Stimulated activated CD4-positive, alpha-beta T cell treated with anti-CD3 and anti-CD28 coated beads, Interleukin-12 subunit alpha, Interleukin-12 subunit beta, amount 100 ng/mL, for 48 hours (primary cell): ENCODE measurements at regions not wholly inside any gene's neighbourhood (a gene's known extent, or its start where the extent isn't known, plus 50 kb on each side); places are given as distances from the start of the nearest gene placed in this dataset.

ENCODE experiments used
- DNase-seq, 3 donors: peaks; one replicate each; pipeline ENCODE4 v3.0.0-alpha.2; 2020; ENCODE audit warnings: low read depth in 2 of 3, low spot score in 1 of 3

GRCh38 chr3:23743141-23743784 is 62.5 kb upstream of the UBE2E1 start:
- DNase-seq, result no peak

GRCh38 chr3:23746441-23746840 is 59.3 kb upstream of the UBE2E1 start:
- no peak for DNase-seq

GRCh38 chr3:23747841-23748240 is 57.9 kb upstream of the UBE2E1 start:
- DNase-seq, result no peak

DNA sequence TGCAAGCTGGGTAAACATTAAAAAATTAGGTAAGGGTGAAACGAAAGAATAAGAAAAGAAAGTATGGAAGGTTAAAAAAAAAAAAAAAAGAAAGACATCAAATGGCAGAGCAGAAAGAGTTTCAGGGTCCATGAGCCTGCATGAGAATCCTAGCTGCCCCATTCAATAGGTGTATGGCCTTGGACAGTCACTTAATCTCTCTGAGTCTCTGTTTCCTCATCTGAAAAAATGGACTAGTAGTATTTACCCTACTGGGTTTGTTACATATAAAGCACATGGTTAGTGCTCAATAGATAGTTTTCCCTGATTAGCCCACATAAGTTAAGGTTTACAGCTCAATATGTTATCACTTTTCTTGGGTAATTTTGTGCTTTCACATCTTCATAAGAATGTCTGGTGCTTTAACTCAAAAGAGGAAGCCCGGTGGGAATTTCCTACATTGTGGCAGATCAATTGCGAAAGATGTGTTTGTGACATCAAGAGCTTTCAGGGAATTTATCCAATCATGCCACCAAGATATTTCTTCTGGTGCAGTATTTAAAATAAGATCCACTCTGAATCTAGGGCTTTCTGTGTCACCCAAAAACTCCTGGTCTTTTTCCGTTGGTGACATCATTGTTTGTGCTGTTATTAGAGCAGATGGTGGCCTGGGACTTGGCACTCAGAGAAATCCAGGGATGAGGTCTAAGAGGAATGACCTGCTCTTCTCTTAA is 57.2 kb upstream of the UBE2E1 start:
- no peak for DNase-seq

DNA sequence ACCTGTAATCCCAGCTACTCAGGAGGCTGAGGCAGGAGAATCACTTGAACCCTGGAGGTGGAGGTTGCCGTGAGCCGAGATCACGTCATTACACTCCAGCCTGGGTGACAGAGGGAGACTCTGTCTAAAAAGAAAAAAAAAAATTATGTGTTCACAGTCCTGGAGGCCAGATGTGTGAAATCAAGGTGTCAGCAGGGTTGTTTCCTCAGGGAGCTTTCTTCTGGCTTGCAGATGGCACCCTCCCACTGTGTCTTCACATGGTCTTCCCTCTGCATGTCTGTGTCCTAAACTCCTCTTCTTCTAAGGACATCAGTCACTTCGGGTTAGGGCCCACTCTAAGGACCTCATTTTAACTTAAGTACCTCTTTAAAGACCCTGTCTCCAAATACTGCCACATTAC is 56.1 kb upstream of the UBE2E1 start:
- no peak for DNase-seq

DNA sequence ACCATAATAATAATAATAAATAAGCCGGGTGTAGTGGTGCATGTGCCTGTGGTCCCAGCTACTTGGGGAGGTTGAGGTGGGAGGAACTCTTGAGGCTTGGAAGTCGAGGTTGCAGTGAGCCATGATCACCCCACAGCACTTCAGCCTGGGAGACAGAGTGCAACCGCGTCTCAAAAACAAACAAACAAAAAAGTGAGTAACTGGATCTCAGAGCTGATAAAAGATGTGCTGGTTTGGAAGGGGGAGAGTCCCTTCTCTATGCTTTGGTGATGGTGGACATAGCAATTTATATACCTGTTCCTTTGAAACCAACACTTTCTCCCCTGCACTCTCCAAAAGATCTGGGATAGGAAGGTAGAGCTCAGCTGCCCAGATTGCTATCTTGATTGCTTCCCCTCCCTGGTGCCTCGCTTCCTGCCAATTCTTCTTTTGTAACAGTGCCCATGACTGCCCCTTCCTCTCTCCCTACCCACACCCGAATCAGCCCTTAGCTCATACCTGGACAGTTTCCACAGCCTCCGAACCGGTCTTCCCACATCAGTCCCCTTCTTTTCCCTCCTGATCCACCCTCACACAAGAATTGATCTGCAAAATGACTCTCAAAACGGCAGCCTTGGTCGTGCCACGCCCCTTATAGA is 55.1 kb upstream of the UBE2E1 start:
- DNase-seq, result no peak

DNA sequence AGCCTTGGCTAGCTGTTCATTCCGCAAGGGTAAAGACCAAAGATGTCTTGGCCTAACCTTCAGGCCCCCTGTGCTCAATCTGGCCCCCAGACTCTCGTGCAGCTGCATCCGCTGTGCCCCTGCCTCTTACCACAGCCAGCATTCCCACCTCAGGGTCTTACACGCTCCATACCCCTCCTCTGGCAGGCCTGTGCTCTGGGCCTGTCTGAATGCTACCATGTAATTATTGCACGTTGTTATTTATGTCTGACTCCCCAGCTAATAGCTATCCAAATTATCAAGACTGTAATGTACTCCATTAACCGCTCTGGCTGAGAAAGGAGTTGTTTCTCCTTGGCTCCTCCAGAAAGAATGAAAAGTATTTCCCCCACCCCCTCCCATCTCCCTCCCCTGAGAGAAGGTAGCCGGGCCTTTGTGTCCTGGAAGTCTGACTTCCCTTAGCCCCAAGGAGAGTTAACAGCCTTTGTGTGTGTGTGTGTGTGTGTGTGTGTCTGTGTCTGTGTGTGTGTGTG is 54.5 kb upstream of the UBE2E1 start:
- no peak for DNase-seq

GRCh38 chr3:23752126-23752525 is 53.6 kb upstream of the UBE2E1 start:
- no peak for DNase-seq

GRCh38 chr3:23754215-23754614 is 51.5 kb upstream of the UBE2E1 start:
- no peak for DNase-seq
